Dedifferentiated amniotic fluid mesenchymal stem cell (primary cell): ENCODE measurements at regions not wholly inside any gene's neighbourhood (a gene's known extent, or its start where the extent isn't known, plus 50 kb on each side); places are given as distances from the start of the nearest gene placed in this dataset.
"Not testable (repeated sequence)": the region's sequence is repeated elsewhere in the genome, so short reads cannot be mapped to it uniquely, and the experiment has no call there.

Experiments used
- DNase-seq: peaks from one replicate; pipeline ENCODE4 v3.0.0-alpha.2; 2016; ENCODE audit errors: extremely low spot score

DNA sequence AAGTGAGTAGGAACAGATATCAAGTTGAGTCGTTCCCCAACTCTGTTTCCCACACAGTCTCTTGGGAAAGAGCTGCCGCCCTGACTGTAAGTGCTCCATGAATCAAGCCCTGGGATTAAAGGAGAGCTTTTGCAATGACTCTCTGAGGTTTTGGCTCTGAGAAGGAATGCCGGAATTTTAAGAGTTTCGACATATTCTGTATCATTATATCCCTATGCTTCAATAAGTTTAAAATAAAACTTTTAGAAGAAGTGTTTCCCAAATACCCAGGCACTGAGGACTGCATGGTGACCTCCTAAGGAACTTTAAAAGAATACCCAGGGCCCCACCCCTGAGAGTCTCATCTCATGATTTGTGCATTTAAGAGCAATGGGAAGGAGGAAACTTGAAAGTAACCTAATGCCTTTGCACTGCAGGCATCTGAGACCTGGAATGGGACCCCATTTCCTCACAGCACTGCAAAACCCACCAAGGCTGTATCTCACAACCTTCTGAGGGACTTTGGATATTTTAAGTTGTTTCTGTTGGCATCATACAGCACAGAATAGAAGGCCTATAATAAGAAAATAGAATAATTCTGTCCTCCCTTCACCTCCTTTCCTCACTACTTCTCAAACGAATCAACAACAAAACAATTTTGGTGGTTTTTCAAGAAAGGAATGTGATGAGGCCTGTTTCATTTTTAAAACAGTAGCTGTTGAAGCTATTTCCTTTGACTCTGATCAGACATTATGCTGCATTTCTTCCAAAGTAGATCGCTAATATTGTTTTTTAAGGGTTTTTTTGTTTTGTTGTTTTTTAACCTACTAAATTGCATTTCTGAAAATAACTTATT is 121.2 kb downstream of the GASK1B start:
- peak; percentile 96 for DNase-seq

DNA sequence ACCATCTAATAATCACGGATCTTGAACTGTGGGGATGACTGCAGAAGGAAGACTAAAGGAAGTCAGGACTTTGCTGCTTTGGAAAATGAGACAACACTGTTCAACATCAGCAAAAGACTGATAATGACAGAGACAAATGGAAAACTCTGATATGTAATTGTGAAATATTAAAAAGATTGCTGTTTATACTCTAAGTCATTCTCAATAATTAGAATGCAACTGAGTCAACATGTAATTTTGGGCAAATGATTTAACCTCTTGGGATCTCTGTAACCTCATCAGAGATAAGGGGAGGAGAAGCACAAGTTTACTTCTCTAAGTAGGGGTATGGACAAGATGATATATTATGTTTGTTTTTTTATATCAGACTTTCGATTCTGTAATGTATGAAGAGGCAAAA is 121.9 kb downstream of the GASK1B start:
- no peak for DNase-seq

DNA sequence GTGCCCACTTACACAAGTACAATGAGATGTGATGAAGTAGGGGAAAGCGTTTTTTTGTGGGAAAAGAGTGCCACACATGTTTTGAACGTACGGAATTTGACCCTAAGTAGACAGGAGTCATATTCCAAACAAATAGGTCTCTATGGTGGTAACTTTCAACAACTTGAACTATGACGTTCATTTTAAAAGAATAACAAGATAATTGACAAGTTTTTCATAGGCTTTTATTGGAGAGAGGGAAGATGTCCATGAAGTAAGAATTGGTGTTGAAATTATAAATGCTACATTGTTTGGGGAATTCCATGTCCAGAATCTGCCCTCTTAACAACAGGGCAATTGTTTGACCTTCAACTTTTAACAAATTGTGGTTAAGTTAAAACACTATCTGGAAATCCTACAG is 126.5 kb downstream of the GASK1B start:
- DNase-seq = no peak

DNA sequence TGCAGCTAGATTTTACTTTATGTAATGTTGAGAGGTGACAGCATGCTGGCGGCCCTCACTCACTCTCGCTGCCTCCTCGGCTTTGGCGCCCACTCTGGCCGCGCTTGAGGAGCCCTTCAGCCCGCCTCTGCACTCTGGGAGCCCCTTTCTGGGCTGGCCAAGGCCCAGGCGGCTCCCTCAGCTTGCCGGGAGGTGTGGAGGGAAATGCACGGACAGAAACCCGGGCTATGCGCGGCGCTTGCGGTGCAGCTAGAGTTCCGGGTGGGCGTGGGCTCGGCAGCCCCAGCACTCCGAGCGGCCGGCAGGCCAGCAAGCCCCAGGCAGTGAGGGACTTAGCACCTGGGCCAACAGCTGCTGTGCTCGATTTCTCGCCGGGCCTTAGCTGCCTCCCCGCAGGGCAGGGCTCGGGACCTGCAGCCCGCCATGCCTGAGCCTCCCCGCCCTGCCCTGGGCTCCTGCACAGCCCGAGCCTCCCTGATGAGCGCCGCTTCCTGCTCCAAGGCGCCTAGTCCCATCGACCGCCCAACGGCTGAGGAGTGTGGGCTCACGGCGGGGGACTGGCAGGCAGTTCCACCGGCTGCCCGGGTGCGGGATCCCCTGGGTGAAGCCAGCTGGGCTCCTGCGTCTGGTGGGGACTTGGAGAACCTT is 128.7 kb downstream of the GASK1B start:
- DNase-seq = no peak

DNA sequence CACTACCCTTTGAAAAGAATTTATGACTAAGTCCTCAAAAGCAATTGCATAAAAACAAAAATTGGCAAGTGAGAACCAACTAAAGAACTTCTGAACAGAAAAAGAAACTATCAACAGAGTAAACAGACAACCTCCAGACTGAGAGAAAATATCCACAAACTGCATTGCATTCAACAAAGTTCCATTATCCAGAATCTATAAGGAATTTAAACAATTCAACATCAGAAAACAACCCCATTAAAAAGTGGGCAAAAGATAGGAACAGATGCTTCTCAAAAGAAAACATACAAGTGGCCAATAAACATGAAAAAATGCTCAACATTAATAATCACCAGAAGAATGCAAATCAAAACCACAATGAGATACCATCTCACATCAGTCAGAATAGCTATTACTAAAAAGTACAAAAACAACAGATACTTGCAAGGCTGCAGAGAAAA is 130.2 kb downstream of the GASK1B start:
- peak; percentile 72 for DNase-seq

DNA sequence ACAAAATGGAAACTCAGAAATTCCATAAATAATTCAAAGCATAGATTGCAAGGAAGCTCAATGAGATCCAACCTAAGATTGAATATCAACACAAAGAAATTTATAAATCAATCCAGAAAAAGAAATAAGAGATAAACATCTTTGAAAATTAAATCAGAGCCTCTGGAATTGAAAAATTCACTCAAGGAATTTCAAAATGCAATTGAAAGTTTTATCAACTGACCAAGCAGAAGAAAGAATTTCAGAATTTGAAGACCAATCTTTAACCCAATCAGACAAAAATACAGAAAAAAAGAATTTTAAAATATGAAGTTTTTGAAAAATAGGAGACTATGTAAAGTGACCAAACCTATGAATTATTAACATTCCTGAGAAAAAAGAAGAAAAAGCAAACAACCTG is 134.1 kb downstream of the GASK1B start:
- no peak for DNase-seq

DNA sequence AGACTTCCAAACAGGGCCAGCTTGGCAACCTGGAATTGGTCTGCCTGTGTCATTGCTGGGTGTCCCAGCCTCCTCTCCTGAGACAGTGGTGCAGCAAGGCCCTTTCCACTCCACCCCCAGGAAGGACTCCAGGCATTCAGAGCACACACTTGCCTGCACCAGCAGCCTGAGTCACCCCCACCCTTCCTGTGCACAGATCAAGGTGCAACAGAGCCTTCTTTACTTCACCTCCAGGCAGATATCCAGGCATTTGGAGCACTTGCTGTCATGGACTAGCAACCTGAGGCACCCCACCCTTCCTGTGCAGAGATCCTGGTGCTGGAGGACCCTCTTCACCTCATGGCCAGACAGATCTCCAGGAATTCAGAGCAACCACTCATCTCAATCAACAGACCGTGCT is 135.8 kb downstream of the GASK1B start:
- DNase-seq = no peak

DNA sequence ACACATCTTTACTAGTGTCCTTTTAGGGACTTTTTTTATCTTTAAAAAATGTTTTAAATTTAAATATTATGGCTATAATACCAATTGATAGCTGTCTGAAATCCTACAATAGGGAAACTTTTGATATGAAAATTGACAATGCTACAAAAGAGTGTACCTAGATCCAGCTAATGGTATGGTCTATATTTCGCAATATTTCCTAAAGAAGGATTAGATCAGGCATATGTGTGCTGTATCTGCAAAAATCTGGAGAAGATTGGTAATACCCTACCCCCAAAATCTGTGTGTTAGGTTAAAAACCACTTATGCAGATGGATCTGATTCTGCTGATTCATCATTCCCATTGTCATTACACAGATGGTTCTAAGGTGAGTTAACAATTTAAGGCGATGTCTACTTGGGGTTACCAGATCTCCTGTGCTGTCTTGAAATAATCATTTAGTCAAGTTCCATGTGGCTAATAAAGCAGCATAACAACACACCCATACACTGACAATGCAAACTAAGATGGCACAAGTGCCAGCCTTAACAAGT is 137.1 kb downstream of the GASK1B start:
- DNase-seq = no peak

DNA sequence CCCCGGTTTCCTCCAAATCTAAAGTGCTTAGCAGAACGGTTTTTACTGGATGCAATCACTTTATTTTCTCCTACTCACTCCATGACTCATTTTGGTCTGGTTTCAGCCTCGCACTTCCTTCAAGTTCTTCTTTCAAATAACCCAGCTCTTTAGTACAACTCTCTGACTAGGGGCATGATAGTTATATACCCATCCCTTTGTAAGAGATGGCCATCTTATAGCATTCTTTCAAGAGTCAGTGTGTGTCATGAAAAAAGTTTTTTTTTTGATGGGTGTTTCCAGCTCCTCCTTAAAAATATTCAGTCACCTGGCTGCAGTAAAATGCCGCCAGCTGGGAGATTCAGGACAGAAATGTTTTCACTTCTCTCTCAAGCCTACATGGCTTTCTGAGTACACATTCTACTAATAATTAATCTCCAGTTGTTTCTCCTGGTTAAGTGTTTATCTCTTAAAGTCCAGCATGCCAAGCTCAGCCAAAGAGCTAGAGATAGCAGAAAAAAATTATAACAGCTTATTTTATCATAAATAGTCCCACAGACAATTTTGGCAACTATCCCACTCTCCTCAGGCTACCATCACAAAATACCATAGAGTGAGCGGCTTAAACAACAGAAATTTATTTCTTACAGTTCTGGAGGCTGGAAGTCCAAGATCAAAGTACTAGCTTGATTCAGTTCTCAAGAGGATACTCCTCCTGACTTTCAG is 139.3 kb downstream of the GASK1B start:
- peak; percentile 40 for DNase-seq

DNA sequence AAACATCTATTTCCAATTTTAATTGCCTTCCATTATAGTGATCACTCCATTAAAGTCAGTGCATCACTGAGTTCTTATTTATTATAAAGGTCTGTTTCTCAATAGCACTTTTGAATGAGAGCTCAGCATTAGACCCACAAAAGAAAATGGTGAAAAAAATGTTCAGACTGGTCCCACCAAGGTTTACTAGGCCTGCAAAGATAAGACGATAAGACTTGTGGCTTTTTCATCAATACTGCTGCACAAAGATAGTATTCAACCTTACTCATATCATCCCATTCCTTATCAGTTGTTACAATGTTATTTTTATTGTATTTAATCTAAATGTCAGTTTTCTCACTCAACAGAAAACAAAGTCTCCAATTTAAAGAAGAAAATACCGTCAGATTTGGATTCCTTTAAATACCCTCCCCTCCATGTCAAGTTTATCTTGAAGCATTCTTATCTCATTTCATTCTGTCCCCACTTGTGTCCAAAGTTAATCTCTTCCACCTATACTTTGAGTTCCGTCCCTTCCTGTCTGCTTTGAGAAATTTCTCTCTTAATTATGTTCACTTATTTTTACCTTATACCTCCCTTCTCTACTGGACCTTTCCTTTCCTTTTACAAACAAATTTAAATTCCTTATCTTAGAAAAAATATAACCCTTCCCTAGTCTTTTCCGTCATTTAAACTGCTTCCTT is 140.0 kb downstream of the GASK1B start:
- no peak for DNase-seq

DNA sequence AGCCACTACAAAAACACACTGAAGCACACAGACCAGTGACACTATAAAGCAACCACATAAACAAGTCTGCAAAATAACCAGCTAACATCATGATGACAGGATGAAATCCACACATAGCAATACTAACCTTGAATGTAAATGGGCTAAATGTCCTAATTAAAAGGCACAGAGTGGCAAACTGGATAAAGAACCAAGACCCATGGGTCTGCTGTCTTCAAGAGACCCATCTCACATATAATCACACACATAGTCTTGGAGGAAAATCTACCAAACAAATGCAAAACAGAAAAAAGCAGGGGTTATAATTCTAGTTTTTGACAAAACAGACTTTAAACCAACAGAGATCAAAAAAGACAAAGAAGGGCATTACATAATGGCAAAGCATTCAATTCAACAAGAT is 144.4 kb downstream of the GASK1B start:
- not testable (repeated sequence) for DNase-seq

DNA sequence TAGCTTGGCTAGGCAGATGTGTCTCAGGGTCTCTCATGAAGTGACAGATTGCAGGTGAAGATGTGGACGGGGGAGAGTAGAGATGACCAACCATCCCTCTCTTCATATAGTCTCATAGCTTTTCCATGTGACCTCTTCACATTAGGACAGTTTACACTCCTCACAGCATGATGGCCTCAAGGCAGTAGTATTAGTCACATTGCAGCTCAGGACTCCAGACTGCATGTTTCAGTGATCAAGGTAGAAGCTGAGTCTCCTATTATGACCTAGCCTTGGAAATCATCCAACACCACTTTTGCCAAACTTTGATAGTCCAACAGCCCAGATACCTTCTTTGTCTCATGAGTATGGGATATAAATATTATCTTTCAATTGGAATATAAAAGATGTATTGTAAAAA is 147.7 kb downstream of the GASK1B start:
- DNase-seq = no peak

DNA sequence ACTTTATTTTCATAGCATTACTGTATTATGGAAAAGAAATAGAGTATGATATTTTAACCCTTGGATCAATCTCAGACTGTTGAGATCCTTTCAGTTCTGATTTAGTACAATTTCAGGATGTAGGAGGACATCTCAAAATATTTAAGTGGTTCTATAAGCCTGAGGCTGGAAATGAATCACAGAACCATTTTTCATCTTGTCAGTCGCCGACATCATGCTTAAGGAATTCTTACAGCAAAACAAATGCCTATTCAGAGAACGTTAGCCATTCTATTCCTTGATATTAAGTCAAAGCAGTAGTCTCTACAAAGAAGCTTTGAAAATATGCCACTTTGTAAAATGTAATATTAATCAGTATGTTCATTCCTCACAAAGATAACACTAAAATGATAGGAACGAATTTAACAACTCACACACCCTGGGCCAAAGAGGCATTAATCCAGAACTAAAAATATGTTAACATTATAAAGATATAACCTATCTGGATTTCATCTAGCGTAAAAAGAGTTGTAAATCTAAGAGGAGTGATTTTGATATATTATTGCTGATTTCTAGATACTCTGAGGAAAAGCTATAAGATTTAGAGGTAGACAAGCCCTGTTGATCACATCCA is 152.0 kb downstream of the GASK1B start:
- peak; percentile 82 for DNase-seq

DNA sequence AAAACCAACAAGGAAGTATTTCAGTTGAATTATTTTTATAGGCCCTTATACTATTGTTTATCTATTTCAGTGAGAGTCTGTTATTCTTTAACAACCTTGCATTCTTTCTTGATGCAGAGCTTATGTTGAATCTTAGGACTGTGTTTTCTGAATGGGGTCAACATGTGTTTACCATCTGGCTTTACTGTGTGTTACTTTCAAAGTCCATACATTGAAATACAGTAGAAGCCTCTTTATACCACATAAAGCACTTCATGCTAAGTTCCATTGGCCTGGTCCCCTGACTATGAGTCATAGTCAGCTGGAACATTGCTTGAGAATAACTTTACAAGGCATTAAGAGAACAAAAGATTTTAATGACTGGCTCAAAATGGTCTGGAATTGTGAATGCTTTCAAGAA is 152.6 kb downstream of the GASK1B start:
- DNase-seq = peak; percentile 80

DNA sequence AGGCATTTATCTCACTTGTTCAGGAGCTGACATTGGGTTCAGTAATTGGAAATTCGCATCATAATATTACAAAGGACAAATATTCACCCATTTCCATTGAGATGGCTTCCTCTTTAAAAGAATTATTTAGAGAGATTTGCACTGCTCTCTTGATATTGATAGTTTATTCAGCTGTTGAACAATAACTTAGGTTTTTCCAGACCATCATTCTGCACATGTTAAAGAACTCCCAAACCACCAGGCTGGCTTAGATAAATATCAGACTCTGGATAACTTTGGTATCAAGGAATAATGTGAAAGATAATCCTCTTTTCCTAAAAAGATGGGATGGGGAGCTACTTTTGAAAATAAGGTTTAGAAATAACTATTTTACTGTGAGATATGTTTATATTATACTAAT is 154.0 kb downstream of the GASK1B start:
- DNase-seq = no peak

DNA sequence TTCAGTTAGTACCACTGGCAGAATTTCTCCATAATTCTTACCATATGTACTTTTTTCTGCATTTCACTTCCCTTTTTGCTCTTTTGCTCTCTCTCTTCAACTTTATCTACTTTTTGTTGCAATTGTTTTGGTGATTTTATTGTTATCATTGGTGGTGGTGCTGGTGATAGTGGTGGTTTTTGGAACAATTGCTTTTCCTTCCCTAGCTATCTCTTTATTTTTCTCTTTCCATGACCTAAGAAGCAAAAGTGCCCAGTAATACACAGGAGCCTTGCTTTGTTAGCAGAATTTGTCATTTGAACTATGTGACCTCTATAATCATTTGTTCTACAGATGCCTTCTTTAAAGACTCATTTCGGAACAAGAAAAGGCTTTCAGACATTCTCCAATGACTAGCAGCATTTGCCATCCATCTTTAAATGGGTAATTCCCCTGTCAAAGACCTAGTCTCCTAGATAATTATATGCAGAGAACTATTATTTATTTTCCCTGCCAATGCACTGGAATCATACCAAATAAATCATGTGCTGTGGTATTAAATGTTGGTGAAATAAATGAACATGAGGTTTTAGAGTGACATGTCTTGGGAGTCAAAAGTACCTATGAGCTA is 154.5 kb downstream of the GASK1B start:
- no peak for DNase-seq

DNA sequence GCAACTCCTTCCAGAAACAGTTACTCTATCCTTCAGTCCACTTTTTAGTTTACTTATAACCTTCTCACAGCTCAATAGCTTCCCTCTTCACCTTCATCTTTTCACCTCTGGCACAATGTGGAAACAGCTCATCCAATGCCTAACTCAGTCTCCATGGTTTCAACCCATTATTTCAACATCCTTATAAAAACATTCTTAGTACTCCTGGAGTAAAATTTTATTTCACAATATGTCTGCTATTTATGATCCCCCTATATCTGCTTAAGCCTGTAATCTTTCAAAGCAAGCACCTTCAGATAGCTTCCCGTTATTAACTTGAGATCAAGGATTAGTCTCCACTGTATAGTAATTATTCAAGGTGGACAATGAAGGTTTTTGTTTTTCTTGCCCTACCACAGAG is 156.3 kb downstream of the GASK1B start:
- no peak for DNase-seq

DNA sequence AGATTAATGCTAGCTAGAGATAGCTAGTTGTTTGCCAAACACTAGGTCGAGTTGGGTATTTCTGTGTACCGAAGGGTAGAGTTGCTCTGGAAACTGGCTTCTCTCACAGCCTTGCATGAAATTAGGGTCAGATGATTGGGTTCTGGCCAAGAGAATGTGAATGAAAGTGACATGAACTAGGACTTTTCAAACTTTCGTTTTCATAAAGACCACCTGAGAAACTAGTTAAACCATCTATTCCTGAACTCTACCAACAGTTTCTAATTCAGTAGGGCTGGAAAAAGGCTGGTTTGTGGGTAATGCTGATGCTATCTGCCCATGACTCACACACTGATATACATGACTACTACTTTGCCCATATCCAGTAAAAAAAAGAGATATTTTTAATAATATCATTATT is 157.6 kb downstream of the GASK1B start:
- DNase-seq = peak; percentile 43

DNA sequence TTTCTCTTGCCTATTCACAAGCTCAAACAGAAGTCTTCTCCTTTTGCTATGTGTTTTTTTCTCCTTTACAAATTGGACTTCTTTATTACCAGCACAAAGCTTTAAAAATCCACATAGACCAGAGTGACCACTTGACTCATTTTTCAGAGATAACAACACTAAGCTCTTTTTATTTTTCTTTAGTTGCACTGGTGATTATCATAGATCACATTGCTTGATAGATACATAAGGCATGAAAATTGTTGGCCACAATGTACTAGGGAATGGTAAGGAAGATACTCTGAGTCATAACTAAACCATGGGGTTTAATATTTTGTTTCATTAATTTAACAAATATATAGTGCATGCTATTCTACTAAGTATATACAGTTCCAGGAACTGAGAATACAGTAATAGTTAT is 159.0 kb downstream of the GASK1B start:
- DNase-seq = no peak

DNA sequence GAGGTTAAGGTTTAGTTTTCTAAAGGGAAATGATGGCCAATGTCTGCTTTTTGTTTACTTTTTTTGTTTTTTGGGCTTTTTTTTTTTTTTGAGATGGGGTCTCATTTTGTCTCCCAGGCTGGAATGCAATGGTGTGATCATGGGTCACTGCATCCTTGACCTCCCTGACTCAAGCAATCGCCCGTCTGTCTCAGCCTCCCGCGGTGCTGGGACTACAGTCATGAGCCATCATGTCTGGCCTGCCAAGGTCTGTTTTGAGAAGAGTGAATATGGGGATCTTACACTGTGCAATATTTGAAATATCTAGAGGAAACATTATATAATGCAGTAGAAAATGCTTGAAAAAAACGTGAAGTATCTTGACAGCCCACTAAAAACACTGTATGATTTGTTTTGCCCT is 162.5 kb downstream of the GASK1B start:
- no peak for DNase-seq
